ENCODE measurements at regions not wholly inside any gene's neighbourhood (a gene's known extent, or its start where the extent isn't known, plus 50 kb on each side); places are given as distances from the start of the nearest gene placed in this dataset.
"Not testable (repeated sequence)": the region's sequence is repeated elsewhere in the genome, so short reads cannot be mapped to it uniquely, and the experiment has no call there.

DNA sequence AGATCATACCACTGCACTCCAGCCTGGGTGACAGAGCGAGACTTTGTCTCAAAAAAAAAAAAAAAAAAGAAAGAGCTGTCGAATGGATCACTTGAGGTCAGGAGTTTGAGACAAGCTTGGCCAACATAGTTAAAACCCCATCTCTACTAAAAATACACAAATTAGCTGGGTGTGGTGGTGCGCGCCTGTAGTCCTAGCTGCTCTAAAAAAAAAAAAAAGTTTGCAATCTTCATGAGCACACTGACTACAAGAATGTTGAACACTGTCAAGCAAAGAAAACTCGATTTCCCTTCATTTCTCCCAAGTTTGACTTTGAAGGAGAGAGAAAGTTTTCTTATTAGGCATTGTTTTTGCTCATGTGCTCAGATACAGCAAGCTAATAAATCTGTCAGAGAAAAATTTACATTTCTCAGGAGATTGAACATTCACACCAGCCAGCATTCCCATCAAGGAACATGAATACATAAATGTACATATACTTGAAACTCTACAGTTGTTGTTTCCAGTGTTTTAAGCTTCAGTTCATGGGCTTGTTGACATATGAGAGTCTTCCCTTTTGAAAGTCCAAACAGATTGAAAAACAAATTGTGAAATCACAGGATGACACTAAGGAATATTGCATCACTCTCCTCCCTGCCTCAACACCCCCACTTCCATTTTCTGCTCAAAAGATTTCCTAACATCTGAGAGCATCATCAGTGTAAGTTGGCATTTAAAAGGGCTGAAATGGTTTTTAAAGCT is 81.8 kb downstream of the ARRDC3 start (continued):
- TF ChIP-seq TP53 (CRISPR knock-in tag; IDR thresholded peaks at IDR 0.05) (peak; percentile 79; the same call in 1 of the 2 replicates), CEBPB (IDR thresholded peaks at IDR 0.05) (peak; percentile 86 to 88), HOXB13 (CRISPR knock-in tag; IDR thresholded peaks at IDR 0.05; ENCODE audit: low read depth) (no peak), HOXA7 (CRISPR knock-in tag; IDR thresholded peaks at IDR 0.05) (peak; percentile 97), TFCP2L1 (CRISPR knock-in tag; IDR thresholded peaks at IDR 0.05) (peak; percentile 88), FOSL2 (IDR thresholded peaks at IDR 0.05) (no peak), FOSL2 (CRISPR knock-in tag; IDR thresholded peaks at IDR 0.05) (peak; percentile 38; the same call in 1 of the 2 replicates), ZSCAN20 (CRISPR knock-in tag; IDR thresholded peaks at IDR 0.05) (0 out of 2 replicates have a peak, but pooled peaks have one; percentile 15), FOSB (CRISPR knock-in tag; IDR thresholded peaks at IDR 0.05) (peak; percentile 91; the same call in 1 of the 2 replicates), POLR2A (IDR thresholded peaks at IDR 0.05; ENCODE audit: low read length) (no peak), RARB (CRISPR knock-in tag; IDR thresholded peaks at IDR 0.05) (peak; percentile 79), JUN (IDR thresholded peaks at IDR 0.05) (0 out of 5 replicates have a peak, but pooled peaks of 1 of the 2 experiments have one; percentile 7)
- TF ChIP-seq, protein P1, sequence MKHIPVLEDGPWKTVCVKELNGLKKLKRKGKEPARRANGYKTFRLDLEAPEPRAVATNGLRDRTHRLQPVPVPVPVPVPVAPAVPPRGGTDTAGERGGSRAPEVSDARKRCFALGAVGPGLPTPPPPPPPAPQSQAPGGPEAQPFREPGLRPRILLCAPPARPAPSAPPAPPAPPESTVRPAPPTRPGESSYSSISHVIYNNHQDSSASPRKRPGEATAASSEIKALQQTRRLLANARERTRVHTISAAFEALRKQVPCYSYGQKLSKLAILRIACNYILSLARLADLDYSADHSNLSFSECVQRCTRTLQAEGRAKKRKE (CRISPR knock-in tag; IDR thresholded peaks at IDR 0.05; ENCODE audit: low read depth) = peak; percentile 61; the same call in 1 of the 2 replicates

DNA sequence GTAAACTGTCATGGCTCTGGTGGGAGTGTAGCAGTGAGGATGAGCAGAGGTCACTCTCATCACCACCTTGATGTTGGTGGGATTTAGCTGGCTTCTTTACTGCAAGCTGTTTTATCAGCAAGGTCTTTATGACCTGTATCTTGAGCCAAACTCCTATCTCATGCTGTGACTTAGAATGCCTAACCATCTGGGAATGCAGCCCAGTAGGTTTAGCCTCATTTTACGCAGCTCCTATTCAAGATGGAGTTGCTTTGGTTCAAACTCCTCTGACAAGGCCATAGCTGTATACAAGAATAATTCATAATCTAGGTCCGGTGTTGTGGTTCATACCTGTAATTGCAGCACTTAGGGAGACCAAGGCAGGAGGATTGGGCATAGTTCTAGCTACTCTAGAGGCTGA is 85.1 kb downstream of the ARRDC3 start:
- ATAC-seq (no peak), DNase-seq (ENCODE audit: low read depth in 1 of 2, low spot score in 1 of 2) (no peak), FAIRE-seq (no peak)
- Histone ChIP-seq H3K4me1 (peaks cover 34% of the 10 kb centered on the region), H3K4me2 (no peak overlapping the region), H3K27ac (peak overlapping the region in 1 of 2 experiments; percentile 32; a peak in 2 of 6 replicates), H3K9me3 (no peaks in the 10 kb centered on the region), H3K4me3 (no peak overlapping the region)
- 100% methylated on average over 2 of the region's 2 CpGs for WGBS (ENCODE audit: missing lambda C conversion rate)
- ChIA-PET CTCF (no interaction called here), POLR2A (interaction anchor here (0.7 kb wide), 1 partner anchor 21 kb away, joined by 3 read pairs; no protein-coding TSS in a partner anchor)
- 0 out of 2 replicates have a peak, but pooled peaks have one; percentile 52 for TF ChIP-seq HOXA7 (CRISPR knock-in tag; IDR thresholded peaks at IDR 0.05)
- peak; percentile 87; the same call in 1 of the 2 replicates for TF ChIP-seq ZSCAN20 (CRISPR knock-in tag; IDR thresholded peaks at IDR 0.05)
- TF ChIP-seq, protein P2, sequence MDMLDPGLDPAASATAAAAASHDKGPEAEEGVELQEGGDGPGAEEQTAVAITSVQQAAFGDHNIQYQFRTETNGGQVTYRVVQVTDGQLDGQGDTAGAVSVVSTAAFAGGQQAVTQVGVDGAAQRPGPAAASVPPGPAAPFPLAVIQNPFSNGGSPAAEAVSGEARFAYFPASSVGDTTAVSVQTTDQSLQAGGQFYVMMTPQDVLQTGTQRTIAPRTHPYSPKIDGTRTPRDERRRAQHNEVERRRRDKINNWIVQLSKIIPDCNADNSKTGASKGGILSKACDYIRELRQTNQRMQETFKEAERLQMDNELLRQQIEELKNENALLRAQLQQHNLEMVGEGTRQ (IDR thresholded peaks at IDR 0.05) = no peak
- TF ChIP-seq RARB (CRISPR knock-in tag; IDR thresholded peaks at IDR 0.05) = 0 out of 2 replicates have a peak, but pooled peaks have one; percentile 60
- no peak for TF ChIP-seq CHD4 (IDR thresholded peaks at IDR 0.05; ENCODE audit: borderline replicate concordance)

DNA sequence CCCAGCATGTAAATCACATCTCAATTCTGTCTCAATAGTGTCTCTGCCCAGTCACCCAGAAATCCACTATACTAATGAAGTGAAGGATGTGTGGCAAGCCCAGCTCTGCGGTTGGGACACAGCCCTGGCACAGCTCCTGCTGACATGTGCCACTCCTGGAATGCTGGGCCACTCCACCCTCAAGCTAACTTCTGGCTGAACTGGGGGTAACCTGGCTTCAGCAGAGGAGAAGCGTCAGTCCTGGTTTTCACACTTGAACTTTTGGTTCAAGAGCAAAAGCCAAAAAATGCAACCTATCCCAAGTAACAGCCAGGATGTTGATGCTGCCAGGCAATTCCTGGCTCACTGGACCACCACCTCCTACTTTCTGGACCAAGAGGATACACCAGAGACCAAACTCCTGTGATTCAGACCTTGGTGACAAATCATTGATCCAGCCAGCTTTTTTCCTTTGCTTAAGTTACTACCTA is 86.4 kb downstream of the ARRDC3 start:
- TF ChIP-seq, protein P3, sequence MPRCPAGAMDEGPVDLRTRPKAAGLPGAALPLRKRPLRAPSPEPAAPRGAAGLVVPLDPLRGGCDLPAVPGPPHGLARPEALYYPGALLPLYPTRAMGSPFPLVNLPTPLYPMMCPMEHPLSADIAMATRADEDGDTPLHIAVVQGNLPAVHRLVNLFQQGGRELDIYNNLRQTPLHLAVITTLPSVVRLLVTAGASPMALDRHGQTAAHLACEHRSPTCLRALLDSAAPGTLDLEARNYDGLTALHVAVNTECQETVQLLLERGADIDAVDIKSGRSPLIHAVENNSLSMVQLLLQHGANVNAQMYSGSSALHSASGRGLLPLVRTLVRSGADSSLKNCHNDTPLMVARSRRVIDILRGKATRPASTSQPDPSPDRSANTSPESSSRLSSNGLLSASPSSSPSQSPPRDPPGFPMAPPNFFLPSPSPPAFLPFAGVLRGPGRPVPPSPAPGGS (IDR thresholded peaks at IDR 0.05) = no peak
- TF ChIP-seq SMC3 (IDR thresholded peaks at IDR 0.05) (no peak), EP300 (IDR thresholded peaks at IDR 0.05) (no peak), RCOR1 (IDR thresholded peaks at IDR 0.05; ENCODE audit: low read depth, low read length) (no peak), HOXA7 (CRISPR knock-in tag; IDR thresholded peaks at IDR 0.05) (no peak), KDM1A (IDR thresholded peaks at IDR 0.05; ENCODE audit: low read depth) (no peak), HOXB13 (CRISPR knock-in tag; IDR thresholded peaks at IDR 0.05; ENCODE audit: low read depth) (no peak), HEYL (CRISPR knock-in tag; IDR thresholded peaks at IDR 0.05) (no peak), POLR2A (IDR thresholded peaks at IDR 0.05; ENCODE audit: low read length) (no peak), JUNB (IDR thresholded peaks at IDR 0.05) (no peak), RNF2 (IDR thresholded peaks at IDR 0.05; ENCODE audit: borderline replicate concordance, low read depth) (no peak), FOSB (CRISPR knock-in tag; IDR thresholded peaks at IDR 0.05) (no peak), CBX2 (IDR thresholded peaks at IDR 0.05; ENCODE audit: borderline replicate concordance, low read depth) (no peak)
- TF ChIP-seq, protein P1 (CRISPR knock-in tag; IDR thresholded peaks at IDR 0.05; ENCODE audit: low read depth) = no peak
- TF ChIP-seq, protein P2 (IDR thresholded peaks at IDR 0.05) = no peak
- FAIRE-seq = no peak
- Histone ChIP-seq H3K4me1 (peaks cover 29% of the 10 kb centered on the region), H3K9me3 (no peaks in the 10 kb centered on the region), H3K4me3 (no peak overlapping the region), H3K27ac (peak overlapping the region; percentile 28 to 69; a peak in 4 of 6 replicates), H3K4me2 (peak overlapping the region; percentile 25; the same call in 2 of the 3 replicates)
- CTCF ChIA-PET = interaction anchor here (1.0 kb wide), 2 partner anchors 15 to 365 kb away, joined by 3 read pairs; no protein-coding TSS in a partner anchor
- WGBS (ENCODE audit: missing lambda C conversion rate) = 31% methylated on average over 2 of the region's 2 CpGs
- DNase-seq (ENCODE audit: low read depth in 1 of 2, low spot score in 1 of 2) = peak in 1 of 2 experiments; percentile 44
- POLR2A ChIA-PET = interaction anchor here (0.9 to 1.5 kb wide), 4 partner anchors 16 to 88 kb away, joined by 3 to 7 read pairs (median 5); partner anchors contain the start of gene ARRDC3
- peak; percentile 36 to 69; a peak in 5 of 6 replicates for ATAC-seq

DNA sequence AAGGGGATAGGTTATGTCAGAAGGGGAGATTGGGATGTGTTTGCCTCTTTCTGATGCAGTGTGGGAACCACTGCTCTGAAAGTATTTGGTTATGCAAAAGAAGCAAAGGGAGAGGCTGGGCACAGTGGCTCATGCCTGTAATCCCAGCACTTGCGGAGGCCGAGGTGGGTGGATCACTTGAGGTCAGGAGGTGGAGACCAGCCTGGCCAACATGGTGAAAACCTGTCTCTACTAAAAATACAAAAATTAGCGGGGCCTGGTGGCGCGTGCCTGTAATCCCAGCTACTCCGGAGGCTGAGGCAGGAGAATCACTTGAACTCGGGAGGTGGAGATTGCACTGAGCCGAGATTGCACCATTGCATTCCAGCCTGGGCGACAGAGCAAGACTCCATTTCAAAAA is 87.0 kb downstream of the ARRDC3 start:
- ATAC-seq; H3K4me3 ChIP-seq; FAIRE-seq; H3K9me3 ChIP-seq; DNase-seq (ENCODE audit: low read depth in 1 of 2, low spot score in 1 of 2); H3K4me2 ChIP-seq: not testable (repeated sequence)
- 85% methylated on average over 9 of the region's 9 CpGs for WGBS (ENCODE audit: missing lambda C conversion rate)
- ChIA-PET POLR2A (interaction anchor here (0.9 to 1.5 kb wide), 4 partner anchors 16 to 89 kb away, joined by 3 to 7 read pairs (median 5); partner anchors contain the start of gene ARRDC3), CTCF (interaction anchor here (1.0 kb wide), 2 partner anchors 16 to 365 kb away, joined by 3 read pairs; no protein-coding TSS in a partner anchor)
- H3K4me1 ChIP-seq = peaks cover 22% of the 10 kb centered on the region
- H3K27ac ChIP-seq = peak overlapping the region in 1 of 2 experiments; percentile 69; a peak in 3 of 6 replicates
